ACHN (cell line): ENCODE measurements at regions not wholly inside any gene's neighbourhood (a gene's known extent, or its start where the extent isn't known, plus 50 kb on each side); places are given as distances from the start of the nearest gene placed in this dataset.
"Not testable (repeated sequence)": the region's sequence is repeated elsewhere in the genome, so short reads cannot be mapped to it uniquely, and the experiment has no call there.

ENCODE experiments used
- DNase-seq: peaks from one replicate; pipeline ENCODE4 v3.0.0-alpha.2; 2015
- in situ Hi-C: cut with HindIII; loops from 2 replicates; pipeline ENCODE4 v1.10.0; 2017; ENCODE audit warnings: low sequenced_read_pairs, low pct_ligation_motif_present, low pct_unique_long_range_greater_than_20kb

DNA sequence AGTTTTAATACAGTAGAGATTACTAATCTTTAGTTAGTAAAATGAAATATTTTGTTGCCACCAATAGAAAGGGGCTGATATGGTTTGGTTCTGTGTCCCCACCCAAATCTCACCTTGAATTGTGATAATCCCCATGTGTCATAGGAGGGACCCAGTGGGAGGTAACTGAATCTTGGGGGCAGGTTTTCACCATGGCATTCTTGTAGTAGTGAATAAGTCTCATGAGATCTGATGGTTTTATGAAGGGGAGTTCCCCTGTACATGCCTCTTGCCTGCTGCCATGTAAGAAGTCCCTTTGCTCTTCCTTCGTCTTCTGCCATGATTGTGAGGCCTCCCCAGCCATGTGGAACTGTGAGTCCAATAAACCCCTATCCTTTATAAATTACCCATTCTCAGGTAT is 285.9 kb downstream of the BCL2L11 start:
- in situ Hi-C loops, DNase-seq: not testable (repeated sequence)

DNA sequence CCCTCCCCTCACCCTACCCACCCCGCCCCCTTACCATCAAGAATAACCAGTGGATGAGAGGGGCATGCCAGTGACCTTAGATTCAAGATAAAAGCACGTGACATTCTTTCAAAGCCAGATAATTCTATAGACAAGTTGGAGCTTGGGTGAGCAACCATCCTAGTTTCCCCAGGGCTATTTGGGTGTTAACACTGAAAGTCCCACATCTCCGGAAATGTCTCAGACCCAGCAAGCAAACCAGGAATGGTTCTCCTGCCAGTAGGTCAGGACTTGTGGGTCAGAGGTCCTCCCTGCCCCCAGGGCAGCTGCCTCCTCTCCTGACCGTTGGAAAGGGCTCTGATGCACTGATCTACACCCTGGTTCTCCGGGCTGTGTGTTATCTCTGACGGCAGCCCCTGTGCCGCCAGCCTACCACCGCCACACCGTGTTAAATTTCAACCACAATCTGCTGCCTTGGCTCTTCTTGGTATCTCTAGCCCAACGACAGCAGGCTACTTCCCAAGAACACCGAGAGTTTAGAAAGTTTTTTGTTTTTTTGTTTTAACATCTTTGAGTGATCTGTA is 287.0 kb downstream of the BCL2L11 start:
- in situ Hi-C loops, DNase-seq: not testable (repeated sequence)

DNA sequence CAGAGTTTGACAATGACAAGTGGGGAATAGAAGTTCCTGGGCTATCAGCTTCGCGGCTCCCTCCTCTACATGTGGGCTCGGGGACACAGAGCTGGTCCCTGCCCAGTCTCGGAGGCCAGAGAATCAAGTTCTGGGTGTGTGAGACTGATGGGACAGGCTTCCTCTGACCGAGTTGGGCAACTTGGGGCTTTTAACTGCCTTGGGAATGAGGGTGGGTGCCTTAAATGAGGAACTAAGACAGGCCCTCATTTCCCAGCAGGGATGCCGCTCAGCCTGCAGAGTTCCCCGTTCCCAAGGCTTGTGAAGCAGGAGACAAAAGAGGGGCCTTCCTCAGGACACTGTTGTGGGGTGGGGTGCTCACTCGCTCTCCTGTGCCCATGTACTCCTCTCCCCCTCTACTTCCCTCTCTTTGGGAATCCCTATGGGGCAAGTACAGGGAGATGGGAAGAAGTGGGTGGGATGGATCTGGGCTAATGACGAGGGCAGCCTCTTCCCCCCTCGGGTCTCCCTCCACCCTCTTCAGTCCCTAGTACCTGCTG is 290.2 kb downstream of the BCL2L11 start:
- in situ Hi-C loops, DNase-seq: not testable (repeated sequence)

GRCh38 chr2:111411867-111412681 is 291.4 kb downstream of the BCL2L11 start:
- DNase-seq, in situ Hi-C loops: not testable (repeated sequence)

- in situ Hi-C loops, DNase-seq: not testable (repeated sequence)
These were observed 292.3 kb downstream of the BCL2L11 start for GRCh38 chr2:111412841-111413650.

DNA sequence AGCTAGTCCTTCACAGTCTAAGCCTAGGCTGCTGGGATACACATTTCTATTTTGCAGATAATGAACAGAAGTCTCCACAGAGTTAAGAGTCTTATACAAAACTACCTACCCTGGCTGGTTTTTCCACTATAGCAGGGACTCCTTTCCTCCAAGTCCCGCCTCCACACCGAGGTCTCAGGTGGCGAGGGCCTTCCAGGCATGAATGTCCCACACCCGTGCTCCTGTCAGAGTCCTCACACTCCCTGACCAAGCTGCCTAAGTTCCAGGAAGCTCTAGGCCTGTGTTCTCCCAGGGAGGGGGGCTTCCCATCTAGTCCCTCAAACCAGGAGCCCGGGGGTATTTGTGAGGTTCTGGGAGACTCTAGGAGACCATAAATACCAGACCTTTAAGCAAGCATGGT is 293.2 kb downstream of the BCL2L11 start:
- in situ Hi-C loops, DNase-seq: not testable (repeated sequence)

GRCh38 chr2:111415765-111416743 is 295.3 kb downstream of the BCL2L11 start:
- in situ Hi-C loops: not testable (repeated sequence)

DNA sequence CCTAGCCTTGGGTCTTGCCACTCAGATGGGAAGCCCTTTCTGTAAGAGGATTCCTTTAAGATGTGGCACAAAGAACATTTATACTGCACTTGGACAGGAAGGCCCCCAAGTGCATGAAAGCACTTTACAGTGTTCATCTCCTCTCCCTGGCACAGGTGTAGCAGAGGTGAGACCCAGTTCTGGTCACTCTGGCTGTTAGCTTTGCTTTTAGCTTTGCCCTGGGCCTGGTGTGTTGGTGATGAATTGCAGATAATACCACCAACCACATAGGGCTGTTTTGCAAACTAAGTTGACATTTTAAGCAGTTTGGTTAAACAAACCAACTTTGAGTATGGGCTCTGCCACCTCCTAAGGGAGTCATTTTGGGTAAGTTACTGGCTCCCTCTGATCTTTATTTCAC is 296.3 kb downstream of the BCL2L11 start:
- in situ Hi-C loops, DNase-seq: not testable (repeated sequence)

More at GRCh38 chr2:111415765-111416743, 295.3 kb downstream of the BCL2L11 start:
- DNase-seq: not testable (repeated sequence)

GRCh38 chr2:111418091-111418875 is 297.6 kb downstream of the BCL2L11 start:
- in situ Hi-C loops, DNase-seq: not testable (repeated sequence)

GRCh38 chr2:111420074-111420473 is 299.4 kb downstream of the BCL2L11 start:
- DNase-seq, in situ Hi-C loops: not testable (repeated sequence)

DNA sequence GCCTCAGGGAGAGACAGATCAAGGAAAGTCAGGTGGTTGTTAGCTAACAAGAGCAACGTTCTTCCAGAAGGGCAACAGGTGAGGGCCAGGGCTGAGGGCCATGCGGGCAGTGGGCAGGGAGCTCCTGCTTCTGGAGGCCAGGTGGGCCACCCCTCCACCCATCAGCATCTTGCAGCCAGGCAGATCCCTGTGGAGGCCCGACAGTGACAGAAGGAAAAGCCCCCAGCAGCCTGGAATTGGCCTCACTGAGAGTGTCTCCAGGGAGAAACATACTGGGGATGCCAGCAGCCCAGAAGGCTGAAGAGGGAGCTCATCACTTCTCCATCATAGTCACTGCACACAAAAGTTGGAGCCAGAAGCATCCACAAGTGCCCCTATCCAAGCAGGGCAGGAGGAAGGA is 300.1 kb downstream of the BCL2L11 start:
- in situ Hi-C loops: not testable (repeated sequence)

GRCh38 chr2:111421949-111422348 is 301.2 kb downstream of the BCL2L11 start:
- DNase-seq, in situ Hi-C loops: not testable (repeated sequence)

More for the DNA sequence above, 300.1 kb downstream of the BCL2L11 start:
- DNase-seq: not testable (repeated sequence)

- DNase-seq, in situ Hi-C loops: not testable (repeated sequence)
These were observed 301.8 kb downstream of the BCL2L11 start for GRCh38 chr2:111422562-111422961.

DNA sequence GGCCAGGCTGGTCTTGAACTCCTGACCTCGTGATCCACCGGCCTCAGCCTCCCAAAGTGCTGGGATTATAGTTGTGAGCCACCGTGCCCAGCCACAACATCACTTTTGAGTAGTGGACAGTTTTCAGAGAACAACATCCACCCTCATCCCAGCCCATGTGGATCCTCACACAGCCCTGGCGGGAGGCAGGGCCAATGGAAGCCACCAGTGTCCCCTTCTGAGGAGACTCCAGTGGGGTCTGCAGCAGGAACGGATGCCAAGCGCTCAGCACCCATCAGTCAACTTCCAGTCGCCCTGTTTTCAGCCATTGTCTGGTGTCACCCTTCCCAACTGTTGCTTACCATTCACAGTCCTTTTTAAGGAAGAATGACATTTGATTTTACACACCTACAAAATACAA is 302.5 kb downstream of the BCL2L11 start:
- in situ Hi-C loops, DNase-seq: not testable (repeated sequence)

- in situ Hi-C loops, DNase-seq: not testable (repeated sequence)
These were observed 303.5 kb downstream of the BCL2L11 start for GRCh38 chr2:111424176-111424575.

DNA sequence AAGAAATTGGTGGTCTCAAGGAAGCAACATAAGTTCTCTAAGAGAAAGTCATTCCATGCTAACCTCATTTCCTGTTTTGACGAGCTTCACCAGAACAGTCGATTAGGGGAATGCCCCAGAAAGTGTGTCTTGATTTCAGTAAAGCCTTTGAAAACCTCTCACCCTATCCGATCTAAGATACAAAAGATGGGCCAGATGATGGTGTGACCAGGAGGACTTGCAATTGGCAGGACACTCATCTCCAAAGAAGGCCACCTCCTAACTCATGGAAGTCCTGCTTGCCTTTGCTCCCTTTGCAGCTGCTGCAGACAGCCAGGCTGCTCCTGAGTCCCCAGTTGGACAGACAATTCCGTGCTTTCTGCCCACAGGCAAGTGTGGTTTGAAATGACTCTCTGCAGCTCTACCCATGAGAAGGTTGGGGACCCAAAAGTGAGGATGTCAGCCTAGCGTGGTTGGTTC is 304.2 kb downstream of the BCL2L11 start:
- DNase-seq, in situ Hi-C loops: not testable (repeated sequence)

DNA sequence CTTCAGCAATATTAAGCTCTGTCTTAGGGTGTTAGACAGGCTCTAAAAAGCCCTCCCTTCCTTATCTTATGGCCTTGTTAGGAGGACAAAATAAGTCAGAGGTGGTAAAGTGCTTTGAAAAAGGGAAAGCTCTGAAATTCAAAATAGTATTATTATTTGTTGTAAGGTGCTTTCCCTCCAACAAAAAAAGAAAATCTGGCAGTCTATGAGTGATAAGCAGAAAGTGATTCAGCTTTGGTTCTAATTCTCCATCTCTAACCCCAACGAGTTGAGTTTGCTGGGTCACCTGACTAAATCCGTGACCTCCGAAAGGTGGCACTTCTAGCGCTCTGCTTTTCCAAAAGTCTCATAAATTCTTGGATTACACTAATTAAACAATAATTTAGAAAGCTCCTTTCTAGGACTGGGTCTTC is 305.1 kb downstream of the BCL2L11 start:
- in situ Hi-C loops, DNase-seq: not testable (repeated sequence)
